SK-N-MC (cell line): ENCODE measurements at regions not wholly inside any gene's neighbourhood (a gene's known extent, or its start where the extent isn't known, plus 50 kb on each side); places are given as distances from the start of the nearest gene placed in this dataset.

Source experiments
- EZH2 ChIP-seq: fragments of 200-600 bp; sonication (generic); IDR thresholded peaks from one replicate; pipeline ENCODE4 v1.6.1; 2017; ENCODE audit warnings: antibody characterized with exemption
- FOXP2 ChIP-seq: optimal IDR thresholded peaks from 2 replicates; pipeline ENCODE3; 2011; ENCODE audit warnings: mild to moderate bottlenecking, moderate library complexity; ENCODE audit not compliant: insufficient read depth; ENCODE audit errors: extremely low read length, control extremely low read depth
- POLR2AphosphoS5 ChIP-seq: IDR thresholded peaks from 2 replicates; pipeline ENCODE4 v1.6.1; 2012; ENCODE audit warnings: mild to moderate bottlenecking, low read depth, low read length, borderline replicate concordance

- no peak for TF ChIP-seq EZH2
- TF ChIP-seq POLR2AphosphoS5, result no peak
- no peak for TF ChIP-seq FOXP2
These were observed 649.2 kb downstream of the ZEB2 start for GRCh38 chr2:143870696-143871095.
